GM23338 (cell line): ENCODE measurements at regions not wholly inside any gene's neighbourhood (a gene's known extent, or its start where the extent isn't known, plus 50 kb on each side); places are given as distances from the start of the nearest gene placed in this dataset.

ENCODE experiments used
- ATAC-seq: fragments of 200-7000 bp; cut with Tn5 transposase; 3 replicates; pipeline ENCODE4 v1.9.1; 2020
- DNase-seq: peaks from one replicate; pipeline ENCODE4 v3.0.0-alpha.2; 2015; ENCODE audit warnings: low spot score
- H2AFZ ChIP-seq: fragments of 200-600 bp; sonication (generic); 2 replicates; pipeline ENCODE4 v1.8.0; 2016; ENCODE audit warnings: antibody characterized with exemption, mild to moderate bottlenecking, moderate library complexity
- H3F3A ChIP-seq: fragments of 200-600 bp; sonication (generic); replicated peaks from 2 replicates; pipeline ENCODE4 v1.8.0; 2017; ENCODE audit warnings: antibody characterized with exemption, mixed run types, low read depth
- H3K27ac ChIP-seq: fragments of 200-600 bp; sonication (generic); 2 replicates; pipeline ENCODE4 v1.6.1; 2016; ENCODE audit warnings: low read depth
- H3K27me3 ChIP-seq: fragments of 200-600 bp; sonication (generic); 2 replicates; pipeline ENCODE4 v1.8.0; 2016; ENCODE audit warnings: mild to moderate bottlenecking, mixed run types, moderate library complexity; ENCODE audit not compliant: insufficient read depth
- H3K36me3 ChIP-seq: fragments of 200-600 bp; sonication (generic); 2 replicates; pipeline ENCODE4 v1.8.0; 2016; ENCODE audit warnings: mild to moderate bottlenecking; ENCODE audit not compliant: insufficient read depth
- H3K4me1 ChIP-seq: fragments of 200-600 bp; sonication (generic); 2 replicates; pipeline ENCODE4 v1.8.0; 2016; ENCODE audit warnings: mild to moderate bottlenecking, moderate library complexity; ENCODE audit not compliant: insufficient read depth
- H3K4me2 ChIP-seq: fragments of 200-600 bp; sonication (generic); 2 replicates; pipeline ENCODE4 v1.7.1; 2017; ENCODE audit warnings: mixed run types
- H3K4me3 ChIP-seq: fragments of 200-600 bp; sonication (generic); 2 replicates; pipeline ENCODE4 v1.6.1; 2016; ENCODE audit warnings: mixed run types
- H3K79me2 ChIP-seq: fragments of 200-600 bp; sonication (generic); replicated peaks from 2 replicates; pipeline ENCODE4 v1.8.0; 2017; ENCODE audit warnings: mild to moderate bottlenecking; ENCODE audit not compliant: insufficient read depth
- H3K9me2 ChIP-seq: fragments of 200-600 bp; sonication (generic); 2 replicates; pipeline ENCODE4 v1.8.0; 2017; ENCODE audit not compliant: insufficient read depth
- H4K20me1 ChIP-seq: fragments of 200-600 bp; sonication (generic); replicated peaks from 2 replicates; pipeline ENCODE4 v1.8.0; 2017; ENCODE audit warnings: mild to moderate bottlenecking; ENCODE audit not compliant: insufficient read depth
- H3K27ac Mint-ChIP-seq: 2 replicates; pipeline ENCODE4 v1.8.0; 2020; ENCODE audit warnings: inconsistent platforms, mild to moderate bottlenecking, moderate library complexity, mixed read lengths
- H3K27me3 Mint-ChIP-seq: 3 replicates; pipeline ENCODE4 v1.8.0; 2022; ENCODE audit warnings: low read depth, mild to moderate bottlenecking, moderate library complexity, mixed read lengths, inconsistent platforms; ENCODE audit not compliant: insufficient read depth, poor library complexity
- H3K36me3 Mint-ChIP-seq: 3 replicates; pipeline ENCODE4 v1.8.0; 2021; ENCODE audit warnings: low read depth, mild to moderate bottlenecking, inconsistent platforms, moderate library complexity, mixed read lengths
- H3K4me1 Mint-ChIP-seq: 3 replicates; pipeline ENCODE4 v1.8.0; 2020; ENCODE audit warnings: mild to moderate bottlenecking, inconsistent platforms, mixed read lengths
- H3K4me3 Mint-ChIP-seq: 3 replicates; pipeline ENCODE4 v1.8.0; 2021; ENCODE audit warnings: moderate library complexity, mild to moderate bottlenecking, inconsistent platforms, mixed read lengths
- H3K9me3 Mint-ChIP-seq: 3 replicates; pipeline ENCODE4 v1.8.0; 2020; ENCODE audit warnings: moderate library complexity, mild to moderate bottlenecking, inconsistent platforms, mixed read lengths
- NANOG ChIP-seq: IDR thresholded peaks from 2 replicates; pipeline ENCODE4 v1.6.1; 2016; ENCODE audit warnings: antibody characterized with exemption, borderline replicate concordance
- POLR2AphosphoS5 ChIP-seq: IDR thresholded peaks from 2 replicates; pipeline ENCODE4 v1.6.1; 2016; ENCODE audit warnings: antibody characterized with exemption, low read depth
- REST ChIP-seq: IDR thresholded peaks from one replicate; pipeline ENCODE4 v1.6.1; 2018; ENCODE audit warnings: antibody characterized with exemption; ENCODE audit not compliant: unreplicated experiment
- STAT1 ChIP-seq: IDR thresholded peaks from one replicate; pipeline ENCODE4 v1.6.1; 2016; ENCODE audit warnings: antibody characterized with exemption; ENCODE audit not compliant: unreplicated experiment
- ZNF462 ChIP-seq: fragments of 250-450 bp; sonication (Bioruptor Pico); IDR thresholded peaks from 2 replicates; pipeline ENCODE4 v1.5.0; 2020; ENCODE audit warnings: mild to moderate bottlenecking, moderate library complexity

- TF ChIP-seq ZNF462 = no peak
- no peak for TF ChIP-seq NANOG
These were observed 61.5 kb downstream of the DHRS2 start (continued) for GRCh38 chr14:23697680-23698079.

GRCh38 chr14:23702656-23703426, 66.7 kb downstream of the DHRS2 start:
- ATAC-seq (no peak), DNase-seq (no peak)
- Histone ChIP-seq H3K4me3 (no peak overlapping the region), H4K20me1 (no peaks in the 10 kb centered on the region), H3K27me3 (no peaks in the 10 kb centered on the region), H3K36me3 (no peaks in the 10 kb centered on the region; the same call in 1 of the 2 replicates), H3K9me2 (no peaks in the 10 kb centered on the region), H3K27ac (no peak overlapping the region), H2AFZ (no peak overlapping the region), H3K79me2 (no peaks in the 10 kb centered on the region), H3F3A (no peaks in the 10 kb centered on the region), H3K4me1 (no peaks in the 10 kb centered on the region), H3K4me2 (no peak overlapping the region)
- H3K9me3 Mint-ChIP-seq = peaks cover 69% of the 10 kb centered on the region
- no peak overlapping the region for H3K4me3 Mint-ChIP-seq
- no peaks in the 10 kb centered on the region for H3K4me1 Mint-ChIP-seq
- H3K36me3 Mint-ChIP-seq = peaks cover 29% of the 10 kb centered on the region
- H3K27me3 Mint-ChIP-seq = peaks cover 16% of the 10 kb centered on the region
- no peak overlapping the region for H3K27ac Mint-ChIP-seq
- TF ChIP-seq ZNF462 (no peak), POLR2AphosphoS5 (no peak), REST (no peak), STAT1 (no peak)
